Upper lobe of left lung (tissue), 6 donors: ENCODE measurements at regions not wholly inside any gene's neighbourhood (a gene's known extent, or its start where the extent isn't known, plus 50 kb on each side); places are given as distances from the start of the nearest gene placed in this dataset.

Experiments used
- ATAC-seq, 2 donors: fragments of 200-7000 bp; cut with Tn5 transposase; one replicate each; pipeline ENCODE4 v1.9.1; 2022; ENCODE audit warnings: mild to moderate bottlenecking in 2 of 2, moderate library complexity in 2 of 2; ENCODE audit not compliant: low FRiP score in 2 of 2
- DNase-seq, 2 donors: peaks; one replicate each; pipeline ENCODE4 v3.0.0-alpha.2; 2019 to 2020
- H3K27ac ChIP-seq, 4 donors: fragments of 200-600 bp; sonication (generic); one replicate each; pipeline ENCODE4 v1.5.1; 2016 to 2019
- H3K27me3 ChIP-seq, 4 donors: fragments of 200-600 bp; sonication (generic); one replicate each; pipeline ENCODE4 v1.5.1; 2017 to 2019
- H3K36me3 ChIP-seq, 4 donors: fragments of 200-600 bp; sonication (generic); one replicate each; pipeline ENCODE4 v1.5.1; 2016 to 2019
- H3K4me1 ChIP-seq, 4 donors: fragments of 200-600 bp; sonication (generic); one replicate each; pipeline ENCODE4 v1.5.1; 2018 to 2019
- H3K4me3 ChIP-seq, 4 donors: fragments of 200-600 bp; sonication (generic); one replicate each; pipeline ENCODE4 v1.5.1; 2017 to 2019; ENCODE audit warnings: mild to moderate bottlenecking in 2 of 4, moderate library complexity in 1 of 4
- H3K9me3 ChIP-seq, 4 donors: fragments of 200-600 bp; sonication (generic); one replicate each; pipeline ENCODE4 v1.5.1; 2018 to 2019
- CTCF ChIP-seq, 6 experiments: fragments of 450-650 bp in 4 of 6; fragments of 200-600 bp in 2 of 6; sonication (generic) in 2 of 6; IDR thresholded peaks; one replicate each; pipeline ENCODE4 v1.5.1; 2016 to 2019; ENCODE audit warnings: antibody characterized with exemption in 6 of 6
- EP300 ChIP-seq, 4 donors: sonication (generic); formaldehyde crosslinking; IDR thresholded peaks; one replicate each; pipeline ENCODE4 v1.5.1; 2017; ENCODE audit warnings: antibody characterized with exemption in 4 of 4, control low read depth in 2 of 4
- POLR2A ChIP-seq, 4 donors: fragments of 450-650 bp; IDR thresholded peaks; one replicate each; pipeline ENCODE4 v1.5.1; 2016 to 2017; ENCODE audit warnings: antibody characterized with exemption in 4 of 4, mild to moderate bottlenecking in 2 of 4
- POLR2AphosphoS5 ChIP-seq, 2 donors: sonication (generic); formaldehyde crosslinking; IDR thresholded peaks; one replicate each; pipeline ENCODE4 v1.5.1; 2017; ENCODE audit warnings: antibody characterized with exemption in 2 of 2
- WGBS, 2 donors: methylation state at CpG; one replicate each; pipeline ENCODE4 v1.1.5; 2017 to 2018; 5-methylcytosine and 5-hydroxymethylcytosine counted together
- donor health status: DM: no; HTN: no; CAD: no; lungs with moderate emphysema.
- donor health status: DM: no; HTN: yes; CAD: no; lungs with severe emphysema.

- H3K27ac ChIP-seq: no peak overlapping the region
- no peak for TF ChIP-seq POLR2A (IDR thresholded peaks at IDR 0.05)
- TF ChIP-seq CTCF (IDR thresholded peaks at IDR 0.05): no peak
- TF ChIP-seq EP300 (IDR thresholded peaks at IDR 0.05): no peak
- TF ChIP-seq POLR2AphosphoS5 (IDR thresholded peaks at IDR 0.05): no peak
- ATAC-seq (no peak), DNase-seq (no peak)
- H3K36me3 ChIP-seq: no peaks in the 10 kb centered on the region
- H3K9me3 ChIP-seq: no peaks in the 10 kb centered on the region
- no peaks in the 10 kb centered on the region for H3K27me3 ChIP-seq
- 78% methylated on average over 2 of the region's 2 CpGs for WGBS, 2 donors
- H3K4me3 ChIP-seq: no peak overlapping the region
- H3K4me1 ChIP-seq: no peaks in the 10 kb centered on the region
Observed at GRCh38 chr2:20900052-20900636, 77.2 kb upstream of the LDAH start.

DNA sequence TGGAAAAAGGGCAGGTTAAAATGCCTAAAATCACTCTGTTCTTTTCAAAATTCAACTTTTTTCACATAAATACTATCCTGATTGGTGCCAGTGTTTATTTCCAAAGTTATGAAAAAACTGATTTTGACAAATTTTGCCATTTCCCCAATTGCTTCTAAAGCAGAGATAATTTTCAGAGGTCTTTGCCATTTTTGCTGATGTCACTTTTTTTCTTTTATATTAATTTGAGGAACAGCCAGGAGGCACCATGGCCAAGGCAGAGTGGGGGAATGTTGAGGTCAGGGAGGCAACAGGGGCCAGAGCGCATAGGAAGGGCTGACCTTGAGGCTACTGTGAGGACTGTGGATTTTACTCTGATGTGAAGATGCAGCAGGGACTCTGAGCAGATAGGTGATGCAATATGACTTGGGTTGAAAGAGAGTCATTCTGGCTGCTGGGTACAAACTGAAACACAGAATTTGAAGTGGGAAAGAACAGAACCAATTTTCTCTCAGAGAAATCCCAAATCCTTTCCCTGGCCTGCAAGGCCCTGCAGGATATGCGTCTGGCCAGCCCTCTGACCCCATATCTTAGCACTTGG is 75.1 kb upstream of the LDAH start:
- H3K36me3 ChIP-seq: no peaks in the 10 kb centered on the region
- no peak overlapping the region for H3K4me3 ChIP-seq
- DNase-seq (no peak), ATAC-seq (no peak)
- TF ChIP-seq CTCF (IDR thresholded peaks at IDR 0.05) (no peak), EP300 (IDR thresholded peaks at IDR 0.05) (no peak), POLR2A (IDR thresholded peaks at IDR 0.05) (no peak), POLR2AphosphoS5 (IDR thresholded peaks at IDR 0.05) (no peak)
- 94 to 97% methylated on average over 2 of the region's 2 CpGs for WGBS, 2 donors
- no peaks in the 10 kb centered on the region for H3K4me1 ChIP-seq
- H3K9me3 ChIP-seq: peaks cover 0 to 7% (median 1%) of the 10 kb centered on the region in 4 donors
- H3K27me3 ChIP-seq: no peaks in the 10 kb centered on the region
- no peak overlapping the region for H3K27ac ChIP-seq

DNA sequence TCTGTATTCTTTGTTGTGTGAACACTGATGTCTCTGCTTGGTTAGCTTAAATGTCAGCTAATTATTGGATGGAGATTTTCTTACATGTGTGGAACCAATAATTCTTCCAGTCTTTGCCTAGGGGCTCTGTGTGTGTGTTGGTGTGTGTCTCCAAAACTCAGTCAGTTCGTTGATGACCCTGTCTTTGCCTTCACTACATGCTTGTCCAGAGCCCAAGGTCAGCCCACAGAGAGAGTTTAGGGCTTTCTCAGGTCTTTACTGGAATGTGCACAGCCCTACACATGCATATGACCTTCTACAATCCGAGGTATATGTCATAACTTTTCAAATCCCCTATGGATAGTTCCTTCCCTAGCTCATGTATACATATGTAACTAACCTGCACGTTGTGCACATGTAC is 74.1 kb upstream of the LDAH start:
- no peak for TF ChIP-seq CTCF (IDR thresholded peaks at IDR 0.05)
- no peak for TF ChIP-seq POLR2A (IDR thresholded peaks at IDR 0.05)
- TF ChIP-seq EP300 (IDR thresholded peaks at IDR 0.05): no peak
- TF ChIP-seq POLR2AphosphoS5 (IDR thresholded peaks at IDR 0.05): no peak
- H3K4me3 ChIP-seq: no peak overlapping the region
- DNase-seq (no peak), ATAC-seq (no peak)
- H3K27ac ChIP-seq: no peak overlapping the region
- H3K4me1 ChIP-seq: no peaks in the 10 kb centered on the region
- no peaks in the 10 kb centered on the region for H3K27me3 ChIP-seq
- WGBS, 2 donors: 61 to 65% methylated on average over 3 of the region's 3 CpGs
- H3K9me3 ChIP-seq: peaks cover 0 to 9% (median 3%) of the 10 kb centered on the region in 4 donors
- no peaks in the 10 kb centered on the region for H3K36me3 ChIP-seq

DNA sequence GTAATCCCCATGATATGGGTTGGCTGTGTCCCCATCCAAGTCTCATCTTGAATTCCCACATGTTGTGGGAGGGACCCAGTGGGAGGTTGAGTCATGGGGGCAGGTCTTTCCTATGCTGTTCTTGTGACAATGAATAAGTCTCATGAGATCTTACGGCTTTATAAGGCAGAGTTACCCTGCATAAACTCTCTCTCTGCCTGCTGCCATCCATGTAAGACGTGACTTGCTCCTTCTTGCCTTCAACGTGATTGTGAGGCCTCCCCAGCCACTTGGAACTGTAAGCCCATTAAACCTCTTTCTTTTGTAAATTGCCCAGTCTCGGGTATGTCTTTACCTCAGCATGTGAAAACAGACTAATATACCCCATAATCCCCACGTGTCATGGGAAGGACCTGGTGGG is 61.9 kb upstream of the LDAH start:
- Histone ChIP-seq H3K36me3 (no peaks in the 10 kb centered on the region), H3K4me1 (no peaks in the 10 kb centered on the region), H3K4me3 (no peak overlapping the region), H3K27me3 (no peaks in the 10 kb centered on the region), H3K27ac (no peak overlapping the region), H3K9me3 (no peaks in the 10 kb centered on the region)
- no peak for TF ChIP-seq EP300 (IDR thresholded peaks at IDR 0.05)
- no peak for TF ChIP-seq POLR2A (IDR thresholded peaks at IDR 0.05)
- no peak for TF ChIP-seq CTCF (IDR thresholded peaks at IDR 0.05)
- TF ChIP-seq POLR2AphosphoS5 (IDR thresholded peaks at IDR 0.05): no peak
- WGBS, 2 donors: 65 to 77% methylated on average over 5 of the region's 5 CpGs
- ATAC-seq: no peak
- DNase-seq: no peak
